ENCODE measurements at regions not wholly inside any gene's neighbourhood (a gene's known extent, or its start where the extent isn't known, plus 50 kb on each side); places are given as distances from the start of the nearest gene placed in this dataset.

- DNase-seq (ENCODE audit: low read depth): no peak
These were observed 322.1 kb downstream of the OSTF1 start for GRCh38 chr9:75410405-75410804.

- no peak for DNase-seq (ENCODE audit: low read depth)
These were observed 326.3 kb downstream of the OSTF1 start for GRCh38 chr9:75414371-75415160.

- no peak for DNase-seq (ENCODE audit: low read depth)
These were observed 329.2 kb downstream of the OSTF1 start for GRCh38 chr9:75417471-75417870.

DNA sequence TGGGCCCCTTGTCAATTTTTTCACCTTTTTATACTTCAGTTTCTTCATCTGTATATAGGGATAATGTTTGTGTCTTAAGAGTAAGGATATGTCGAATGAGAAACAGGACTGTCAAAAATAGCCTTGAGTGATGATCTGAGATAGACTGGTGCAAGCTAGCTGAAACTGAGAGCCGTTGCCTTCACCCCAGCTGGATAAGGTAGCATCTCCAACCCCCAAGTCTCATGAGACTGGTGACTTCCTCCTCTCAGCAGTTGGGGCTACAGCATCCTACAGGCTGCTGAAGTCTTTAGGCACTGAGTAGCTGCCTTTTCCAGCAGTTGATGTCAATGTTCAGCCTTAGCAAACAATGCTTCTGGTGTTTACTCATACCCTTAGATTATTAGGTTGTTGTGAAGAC lies 330.2 kb downstream of the OSTF1 start:
- no peak for DNase-seq (ENCODE audit: low read depth)

DNA sequence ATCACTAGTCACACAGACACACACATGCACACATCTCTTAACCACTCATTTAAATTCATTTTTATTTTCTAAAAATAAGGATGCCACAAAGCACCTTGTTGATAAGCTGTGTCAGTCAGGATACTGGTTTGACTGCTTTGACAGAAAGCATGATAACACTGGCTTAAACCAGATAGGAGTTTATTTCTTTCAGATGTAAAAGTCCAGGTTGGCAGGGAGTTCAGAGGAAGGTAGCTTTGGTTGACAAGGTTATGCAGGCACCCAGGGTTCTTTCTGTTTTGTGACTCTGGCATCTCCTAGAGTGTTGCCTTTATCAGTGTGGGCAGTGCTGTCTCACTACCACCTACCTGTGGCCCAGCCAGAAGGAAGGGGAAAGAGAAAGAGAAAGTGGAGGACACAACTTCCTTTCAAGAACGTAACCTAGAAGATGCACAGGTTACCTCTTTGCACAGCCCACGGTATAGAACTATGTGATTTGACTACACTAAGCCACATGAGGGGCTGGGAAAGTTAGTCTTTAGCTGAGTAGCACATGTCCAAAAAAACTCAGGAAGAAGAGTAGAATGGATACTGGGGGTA lies 334.7 kb downstream of the OSTF1 start:
- DNase-seq (ENCODE audit: low read depth): no peak

- no peak for DNase-seq (ENCODE audit: low read depth)
These were observed 341.5 kb downstream of the OSTF1 start for GRCh38 chr9:75429531-75430475.

- DNase-seq (ENCODE audit: low read depth): no peak
These were observed 343.1 kb downstream of the OSTF1 start for GRCh38 chr9:75431375-75431774.

DNA sequence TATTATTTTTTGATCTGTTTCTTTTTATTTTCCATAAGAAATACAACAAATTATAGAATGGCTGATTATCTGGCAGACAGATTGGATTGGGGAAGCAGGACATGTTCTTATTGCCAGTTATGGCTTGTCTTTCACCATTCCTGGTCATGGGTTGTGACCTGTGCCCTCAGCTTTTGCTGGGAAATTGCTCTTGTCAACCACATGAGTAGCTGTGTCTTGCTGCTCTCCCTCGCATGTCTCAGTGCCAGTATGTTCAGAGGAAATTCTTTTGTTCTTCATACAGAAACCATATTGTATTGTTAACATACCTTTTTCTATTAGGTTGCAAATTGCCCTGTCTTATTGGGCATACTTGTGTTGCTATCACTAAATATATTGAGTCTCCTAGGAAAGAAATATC lies 344.1 kb downstream of the OSTF1 start:
- DNase-seq (ENCODE audit: low read depth): no peak

DNA sequence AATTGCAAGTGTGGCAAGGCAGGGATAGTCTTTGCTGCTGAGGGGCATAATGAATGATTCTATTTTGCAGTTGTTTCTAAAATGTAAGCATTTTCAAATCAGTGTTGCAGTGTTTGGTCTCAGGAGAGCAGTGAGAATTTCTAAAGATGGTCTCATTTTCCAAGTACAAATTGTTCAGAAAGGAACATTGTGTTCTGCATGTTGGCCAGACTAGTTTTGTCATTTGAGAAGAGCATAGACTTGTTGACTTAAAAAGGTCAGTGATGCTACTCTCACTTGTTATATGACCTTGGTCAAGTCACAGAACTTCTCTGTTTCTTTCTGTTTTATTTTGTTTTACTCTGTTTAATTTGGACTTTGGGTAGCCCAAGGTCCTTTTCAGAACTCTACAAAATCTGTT lies 344.6 kb downstream of the OSTF1 start:
- no peak for DNase-seq (ENCODE audit: low read depth)

DNA sequence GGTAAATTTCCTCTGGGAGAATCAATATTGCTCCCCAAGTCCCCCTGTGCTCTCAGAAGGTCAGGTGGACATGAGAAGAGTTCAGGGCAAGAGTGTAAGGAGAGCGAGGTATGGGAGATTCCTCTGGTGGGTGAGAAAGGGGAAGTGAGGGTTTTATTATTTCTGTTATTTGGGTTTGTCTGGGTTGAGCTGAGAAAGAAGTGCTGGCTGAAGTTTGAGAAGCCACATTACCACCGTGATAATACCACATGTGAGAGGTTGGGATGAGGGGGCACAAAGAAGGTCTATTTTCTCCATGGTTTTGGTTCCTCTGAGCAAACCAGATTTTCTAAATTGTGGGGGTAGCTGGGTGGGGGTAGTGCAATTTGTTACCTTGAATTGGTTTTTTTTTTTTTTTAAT lies 350.4 kb downstream of the OSTF1 start:
- DNase-seq (ENCODE audit: low read depth): no peak

DNA sequence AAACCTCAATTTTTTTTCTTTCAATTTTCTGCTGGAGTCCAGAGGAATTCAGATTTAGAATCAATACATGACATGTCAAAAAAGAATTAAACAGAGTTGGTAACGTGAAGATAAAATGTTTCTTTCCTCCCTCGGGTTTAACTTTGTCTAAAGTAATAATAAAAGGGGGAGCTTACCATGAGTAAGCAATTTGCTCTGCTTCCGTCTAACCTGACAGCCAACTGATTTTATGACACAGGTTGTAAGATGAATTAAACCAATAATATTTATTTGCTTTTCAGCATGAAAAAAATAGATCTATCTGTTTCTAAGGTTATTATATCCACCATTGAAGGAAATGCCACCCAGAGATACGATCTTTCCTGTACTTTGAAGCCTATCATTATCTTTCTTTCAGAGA lies 352.6 kb downstream of the OSTF1 start:
- DNase-seq (ENCODE audit: low read depth): no peak

GRCh38 chr9:75445144-75445543 lies 356.8 kb downstream of the OSTF1 start:
- no peak for DNase-seq (ENCODE audit: low read depth)

DNA sequence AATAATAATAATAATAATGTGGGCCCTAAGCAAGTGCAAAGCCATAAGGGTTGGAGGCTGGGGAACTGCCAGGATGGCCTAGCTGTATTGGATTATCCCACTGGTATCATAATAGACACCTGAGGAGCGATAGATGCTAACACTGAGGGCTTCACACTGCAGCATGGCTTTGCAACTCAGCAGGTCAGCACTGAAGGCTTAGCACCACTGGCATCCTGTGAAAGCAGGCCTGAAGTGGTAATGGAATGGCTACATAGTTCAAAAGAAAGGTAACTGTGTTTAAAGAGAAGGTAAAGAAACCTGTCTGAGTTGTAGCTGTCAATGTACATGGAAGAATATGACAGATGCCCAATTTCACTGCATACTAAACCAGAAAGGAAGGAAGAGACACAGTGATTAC lies 359.0 kb downstream of the OSTF1 start:
- DNase-seq (ENCODE audit: low read depth): no peak

GRCh38 chr9:75448281-75448680 lies 360.0 kb downstream of the OSTF1 start:
- DNase-seq (ENCODE audit: low read depth): no peak

GRCh38 chr9:75448955-75449354 lies 360.6 kb downstream of the OSTF1 start:
- no peak for DNase-seq (ENCODE audit: low read depth)

DNA sequence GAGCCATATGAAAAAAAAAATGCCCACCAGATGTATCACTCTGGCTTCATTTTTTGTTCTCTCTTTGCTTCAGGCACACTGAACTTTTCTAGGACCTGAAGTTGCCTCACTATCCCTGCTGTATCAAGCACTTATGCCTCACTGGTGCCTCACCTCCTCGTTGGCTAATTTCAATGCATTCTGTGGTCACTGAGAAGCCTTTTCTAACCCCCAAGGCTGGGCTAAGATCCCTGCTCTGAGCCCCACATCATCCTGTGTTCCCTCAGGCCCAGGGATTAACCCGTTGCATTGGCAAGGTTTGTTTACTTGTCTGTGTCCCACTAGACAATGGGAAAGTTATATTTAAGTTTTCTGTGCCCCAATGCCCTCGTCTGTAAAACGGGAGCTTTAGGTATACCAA lies 362.7 kb downstream of the OSTF1 start:
- no peak for DNase-seq (ENCODE audit: low read depth)

DNA sequence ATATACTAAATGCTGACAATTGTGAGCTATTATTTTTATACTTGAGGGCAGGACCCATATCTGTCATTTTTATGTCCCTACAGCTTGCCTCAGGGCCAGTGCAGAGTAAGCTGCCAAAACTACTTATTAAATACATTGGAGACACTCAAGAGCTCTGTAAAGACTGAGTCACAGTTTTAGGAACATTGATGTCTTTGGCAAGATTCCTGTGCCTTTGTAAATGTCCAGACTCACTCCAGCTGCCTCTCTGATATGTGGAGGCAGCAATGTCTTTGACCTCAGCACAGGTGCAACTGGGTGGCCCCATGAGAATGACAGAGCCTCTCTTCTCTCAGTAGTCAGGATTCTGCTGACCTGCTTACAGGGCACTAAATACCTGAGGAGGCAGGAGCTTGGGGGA lies 363.2 kb downstream of the OSTF1 start:
- DNase-seq (ENCODE audit: low read depth): peak; percentile 8

GRCh38 chr9:75452512-75452911 lies 364.2 kb downstream of the OSTF1 start:
- DNase-seq (ENCODE audit: low read depth): no peak

- no peak for DNase-seq (ENCODE audit: low read depth)
These were observed 365.7 kb downstream of the OSTF1 start for GRCh38 chr9:75454043-75454442.

GRCh38 chr9:75454891-75455290 lies 366.6 kb downstream of the OSTF1 start:
- no peak for DNase-seq (ENCODE audit: low read depth)

DNA sequence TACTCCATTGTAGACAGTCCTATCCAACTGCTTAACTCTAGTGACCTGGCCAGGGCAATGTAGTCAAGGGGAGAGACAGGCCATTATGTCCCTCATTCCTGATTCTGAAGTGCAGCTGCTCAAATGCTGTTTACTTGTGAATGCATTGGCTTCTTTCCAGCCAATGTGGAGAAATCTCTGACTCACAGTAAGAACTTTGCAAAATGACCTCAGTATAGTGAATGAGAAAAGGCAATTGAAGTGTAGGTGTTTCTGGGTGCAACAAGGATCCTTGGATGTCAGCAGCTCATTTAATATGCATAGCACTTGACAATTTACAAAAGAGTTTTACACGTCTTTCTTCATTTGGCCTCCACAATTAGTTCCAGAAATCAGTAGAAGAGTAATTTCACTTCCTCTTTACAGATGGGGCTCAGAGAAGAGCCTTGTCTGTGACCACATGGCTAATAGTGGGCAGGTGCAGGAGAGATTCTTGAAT lies 367.2 kb downstream of the OSTF1 start:
- DNase-seq (ENCODE audit: low read depth): no peak

DNA sequence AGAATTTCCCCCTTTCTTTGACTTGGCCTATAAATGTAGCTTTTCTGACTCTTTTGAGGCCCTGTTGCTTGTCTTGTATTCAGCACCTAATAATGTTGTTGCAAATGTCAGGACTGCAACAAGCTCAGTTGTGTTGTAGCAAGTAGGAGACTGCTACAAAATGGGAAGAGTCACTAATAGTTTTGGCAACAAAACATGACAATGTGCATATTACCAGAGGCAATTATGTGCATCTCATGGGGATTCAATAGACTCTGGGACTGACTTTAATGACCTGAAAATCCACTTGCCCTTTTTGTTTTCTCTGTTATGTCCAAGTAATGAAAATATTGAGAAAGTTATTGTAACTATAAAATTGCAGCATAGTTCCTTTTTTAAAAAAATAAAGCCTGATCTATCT lies 368.4 kb downstream of the OSTF1 start:
- DNase-seq (ENCODE audit: low read depth): no peak
